GM13977 (cell line): ENCODE measurements at regions not wholly inside any gene's neighbourhood (a gene's known extent, or its start where the extent isn't known, plus 50 kb on each side); places are given as distances from the start of the nearest gene placed in this dataset.
"Not testable (repeated sequence)": the region's sequence is repeated elsewhere in the genome, so short reads cannot be mapped to it uniquely, and the experiment has no call there.

ENCODE experiments used
- DNase-seq: peaks from one replicate; pipeline ENCODE4 v3.0.0; 2012; ENCODE audit warnings: low spot score
- CTCF ChIP-seq: IDR thresholded peaks from 2 replicates; pipeline ENCODE4 v1.5.1; 2012; ENCODE audit warnings: mild to moderate bottlenecking, control low read depth; ENCODE audit not compliant: insufficient read depth; ENCODE audit errors: extremely low read depth, missing control alignments
- in situ Hi-C: fragments of 300-500 bp; cut with MboI; formaldehyde crosslinking; loops from one replicate; pipeline ENCODE4 v1.12.0; 2022; ENCODE audit warnings: low sequenced_read_pairs, low pct_unique_long_range_greater_than_20kb, mixed read lengths, inconsistent platforms; ENCODE audit not compliant: unreplicated experiment

- DNase-seq, in situ Hi-C loops: not testable (repeated sequence)
Measured at GRCh38 chr9:42656789-42657188, 473.3 kb downstream of the SPATA31A6 start.

GRCh38 chr9:42657496-42657895, 474.0 kb downstream of the SPATA31A6 start:
- in situ Hi-C loops, DNase-seq: not testable (repeated sequence)

- in situ Hi-C loops, DNase-seq: not testable (repeated sequence)
Measured at GRCh38 chr9:42697146-42697545, 513.7 kb downstream of the SPATA31A6 start.

- in situ Hi-C loops, DNase-seq: not testable (repeated sequence)
Measured at GRCh38 chr9:42702890-42703289, 519.4 kb downstream of the SPATA31A6 start.

- in situ Hi-C loops, DNase-seq: not testable (repeated sequence)
Measured at GRCh38 chr9:42724841-42725835, 541.7 kb downstream of the SPATA31A6 start.

GRCh38 chr9:42743030-42743814, 559.8 kb downstream of the SPATA31A6 start:
- peak; percentile 74 for DNase-seq
- TF ChIP-seq CTCF = peak; percentile 87
- in situ Hi-C loops = not testable (repeated sequence)

- DNase-seq, in situ Hi-C loops: not testable (repeated sequence)
Measured at GRCh38 chr9:42757251-42757650, 573.8 kb downstream of the SPATA31A6 start.

- in situ Hi-C loops, DNase-seq: not testable (repeated sequence)
Measured at GRCh38 chr9:42759320-42759719, 575.9 kb downstream of the SPATA31A6 start.

GRCh38 chr9:42782201-42782600, 598.7 kb downstream of the SPATA31A6 start:
- in situ Hi-C loops, DNase-seq: not testable (repeated sequence)

- DNase-seq, in situ Hi-C loops: not testable (repeated sequence)
Measured at GRCh38 chr9:42792725-42793124, 609.3 kb downstream of the SPATA31A6 start.

GRCh38 chr9:42798571-42798970, 615.1 kb downstream of the SPATA31A6 start:
- DNase-seq, in situ Hi-C loops: not testable (repeated sequence)

GRCh38 chr9:42802716-42803115, 619.3 kb downstream of the SPATA31A6 start:
- DNase-seq, in situ Hi-C loops: not testable (repeated sequence)

GRCh38 chr9:42806674-42807073, 623.2 kb downstream of the SPATA31A6 start:
- in situ Hi-C loops, DNase-seq: not testable (repeated sequence)

- in situ Hi-C loops, DNase-seq: not testable (repeated sequence)
Measured at GRCh38 chr9:42821468-42821867, 638.0 kb downstream of the SPATA31A6 start.

GRCh38 chr9:42848156-42848555, 664.7 kb downstream of the SPATA31A6 start:
- in situ Hi-C loops, DNase-seq: not testable (repeated sequence)

GRCh38 chr9:42850896-42851693, 667.6 kb downstream of the SPATA31A6 start:
- in situ Hi-C loops, DNase-seq: not testable (repeated sequence)
